H9 (cell line): ENCODE measurements at regions not wholly inside any gene's neighbourhood (a gene's known extent, or its start where the extent isn't known, plus 50 kb on each side); places are given as distances from the start of the nearest gene placed in this dataset.

Source experiments
- DNase-seq: peaks from one replicate; pipeline ENCODE4 v3.0.0-alpha.2; 2017
- H2AFZ ChIP-seq: one replicate; pipeline ENCODE4 v1.6.1; 2013; ENCODE audit warnings: mild to moderate bottlenecking, low read length, control low read depth, moderate library complexity
- H2AK5ac ChIP-seq: 2 replicates; pipeline ENCODE4 v1.6.1; 2013; ENCODE audit warnings: low read length, control low read depth, mixed read lengths; ENCODE audit not compliant: insufficient read length
- H2BK120ac ChIP-seq: one replicate; pipeline ENCODE4 v1.6.1; 2013; ENCODE audit warnings: low read depth, mild to moderate bottlenecking, low read length, control low read depth, inconsistent platforms; ENCODE audit not compliant: poor library complexity, severe bottlenecking
- H2BK12ac ChIP-seq: 2 replicates; pipeline ENCODE4 v1.6.1; 2013; ENCODE audit warnings: low read length, control low read depth, mixed read lengths, low read depth; ENCODE audit not compliant: insufficient read length
- H2BK15ac ChIP-seq: 2 replicates; pipeline ENCODE4 v1.6.1; 2013; ENCODE audit warnings: low read depth, low read length, control low read depth
- H2BK20ac ChIP-seq: one replicate; pipeline ENCODE4 v1.6.1; 2013; ENCODE audit warnings: low read depth, mild to moderate bottlenecking, low read length, control low read depth, inconsistent platforms; ENCODE audit not compliant: poor library complexity, severe bottlenecking
- H2BK5ac ChIP-seq: 2 replicates; pipeline ENCODE4 v1.6.1; 2013; ENCODE audit warnings: low read length, control low read depth, mixed read lengths; ENCODE audit not compliant: insufficient read length
- H3K14ac ChIP-seq: 2 replicates; pipeline ENCODE4 v1.6.1; 2013; ENCODE audit warnings: low read length, control low read depth; ENCODE audit not compliant: insufficient read depth
- H3K18ac ChIP-seq: 2 replicates; pipeline ENCODE4 v1.6.1; 2013; ENCODE audit warnings: low read depth, mild to moderate bottlenecking, mixed read lengths, low read length, control low read depth; ENCODE audit not compliant: insufficient read length
- H3K23ac ChIP-seq: 2 replicates; pipeline ENCODE4 v1.6.1; 2013; ENCODE audit warnings: low read length, control low read depth, mixed read lengths, low read depth; ENCODE audit not compliant: insufficient read length
- H3K23me2 ChIP-seq: 2 replicates; pipeline ENCODE4 v1.6.1; 2013; ENCODE audit warnings: low read depth, mild to moderate bottlenecking, mixed read lengths, low read length, control low read depth; ENCODE audit not compliant: insufficient read length, poor library complexity, severe bottlenecking
- H3K27ac ChIP-seq: 2 replicates; pipeline ENCODE4 v1.5.1; 2013; ENCODE audit warnings: low read length, control low read depth, mixed read lengths, low read depth; ENCODE audit not compliant: insufficient read length
- H3K27me3 ChIP-seq: 2 replicates; pipeline ENCODE4 v1.6.1; 2013; ENCODE audit warnings: low read length, control low read depth, inconsistent platforms; ENCODE audit not compliant: insufficient read depth
- H3K4ac ChIP-seq: 2 replicates; pipeline ENCODE4 v1.6.1; 2013; ENCODE audit warnings: low read depth, mild to moderate bottlenecking, control low read depth, inconsistent platforms, low read length, moderate library complexity
- H3K4me1 ChIP-seq: 2 replicates; pipeline ENCODE4 v1.6.1; 2013; ENCODE audit warnings: low read length, control low read depth, inconsistent platforms; ENCODE audit not compliant: insufficient read depth
- H3K4me2 ChIP-seq: 2 replicates; pipeline ENCODE4 v1.6.1; 2013; ENCODE audit warnings: low read length, control low read depth, mixed read lengths; ENCODE audit not compliant: insufficient read length, insufficient read depth
- H3K56ac ChIP-seq: 2 replicates; pipeline ENCODE4 v1.6.1; 2013; ENCODE audit warnings: low read depth, mild to moderate bottlenecking, mixed read lengths, low read length, control low read depth; ENCODE audit not compliant: insufficient read length
- H3K79me1 ChIP-seq: 2 replicates; pipeline ENCODE4 v1.6.1; 2013; ENCODE audit warnings: low read depth, mild to moderate bottlenecking, moderate library complexity, low read length, control low read depth, inconsistent platforms; ENCODE audit not compliant: insufficient read depth, poor library complexity, severe bottlenecking
- H3K79me2 ChIP-seq: 2 replicates; pipeline ENCODE4 v1.6.1; 2013; ENCODE audit warnings: low read length, control low read depth, inconsistent platforms; ENCODE audit not compliant: insufficient read depth
- H3K9ac ChIP-seq: 2 replicates; pipeline ENCODE4 v1.6.1; 2013; ENCODE audit warnings: low read length, control low read depth, mixed read lengths; ENCODE audit not compliant: insufficient read length; ENCODE audit errors: extremely low read depth
- H3K9me3 ChIP-seq: one replicate; pipeline ENCODE4 v1.6.1; 2013; ENCODE audit warnings: low read depth, low read length, inconsistent platforms; ENCODE audit not compliant: control insufficient read depth
- H3T11ph ChIP-seq: one replicate; pipeline ENCODE4 v1.6.1; 2013; ENCODE audit warnings: mild to moderate bottlenecking, low read length, control low read depth, inconsistent platforms
- H4K20me1 ChIP-seq: one replicate; pipeline ENCODE4 v1.6.1; 2013; ENCODE audit not compliant: control insufficient read depth, insufficient read length, insufficient read depth
- H4K5ac ChIP-seq: 2 replicates; pipeline ENCODE4 v1.6.1; 2013; ENCODE audit warnings: low read depth, mild to moderate bottlenecking, mixed read lengths, low read length, control low read depth; ENCODE audit not compliant: insufficient read length
- H4K8ac ChIP-seq: replicated peaks from 2 replicates; pipeline ENCODE4 v1.6.1; 2013; ENCODE audit warnings: low read length, control low read depth, mixed read lengths, low read depth; ENCODE audit not compliant: insufficient read length
- H4K91ac ChIP-seq: 2 replicates; pipeline ENCODE4 v1.6.1; 2013; ENCODE audit warnings: low read depth, mild to moderate bottlenecking, moderate library complexity, mixed read lengths, low read length, control low read depth; ENCODE audit not compliant: insufficient read length
- H3K27ac Mint-ChIP-seq, 3 experiments: 2 replicates in 2 of 3; 3 replicates in 1 of 3; pipeline ENCODE4 v1.8.0; 2020 to 2021; ENCODE audit warnings: mixed read lengths in 3 of 3, mild to moderate bottlenecking in 1 of 3, moderate library complexity in 1 of 3
- H3K27me3 Mint-ChIP-seq: 2 replicates; pipeline ENCODE4 v1.8.0; 2021; ENCODE audit warnings: low read depth, mild to moderate bottlenecking, moderate library complexity, mixed read lengths
- H3K36me3 Mint-ChIP-seq, 3 experiments: 2 replicates in 2 of 3; 3 replicates in 1 of 3; pipeline ENCODE4 v1.8.0; 2020 to 2021; ENCODE audit warnings: low read depth in 3 of 3, mixed read lengths in 3 of 3; ENCODE audit not compliant: insufficient read depth in 1 of 3
- H3K4me1 Mint-ChIP-seq, 2 experiments: 2 replicates each; pipeline ENCODE4 v1.8.0; 2020; ENCODE audit warnings: mixed read lengths in 2 of 2
- H3K4me3 Mint-ChIP-seq, 2 experiments: 2 replicates in 1 of 2; 3 replicates in 1 of 2; pipeline ENCODE4 v1.8.0; 2020 to 2021; ENCODE audit warnings: mild to moderate bottlenecking in 2 of 2, mixed read lengths in 2 of 2, moderate library complexity in 1 of 2
- H3K9me3 Mint-ChIP-seq, 2 experiments: 2 replicates in 1 of 2; 3 replicates in 1 of 2; pipeline ENCODE4 v1.8.0; 2020; ENCODE audit warnings: mild to moderate bottlenecking in 2 of 2, mixed read lengths in 2 of 2, moderate library complexity in 1 of 2
- TF ChIP-seq, protein P1 (sequence below): fragments of 200-600 bp; sonication (generic); conservative IDR thresholded peaks from 3 replicates; pipeline ENCODE4 v1.8.0; 2021; ENCODE audit warnings: antibody characterized with exemption, mild to moderate bottlenecking

DNA sequence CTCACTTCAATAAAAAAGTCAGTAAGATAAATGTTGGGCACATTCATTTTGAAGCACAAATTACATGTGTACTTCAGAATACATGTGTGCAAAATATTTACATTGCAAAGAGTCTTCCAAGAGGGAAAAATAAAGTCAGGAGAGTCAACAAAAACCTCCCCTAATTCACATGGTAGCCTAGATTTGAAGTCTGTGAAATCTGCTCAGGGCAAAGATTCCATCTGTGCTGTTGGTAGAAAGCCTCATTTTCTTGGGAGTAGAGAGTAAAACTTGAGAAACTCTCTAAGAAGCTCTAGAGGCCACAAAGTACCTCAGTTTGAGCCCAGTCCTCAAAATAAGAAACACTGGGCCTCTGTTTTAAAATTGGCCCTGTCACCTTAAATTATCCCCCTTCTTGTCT, 303.4 kb downstream of the RAB28 start:
- Mint-ChIP-seq H3K4me3 (no peak overlapping the region), H3K36me3 (no peaks in the 10 kb centered on the region), H3K27ac (no peak overlapping the region), H3K4me1 (peaks cover 0 to 2% of the 10 kb centered on the region in 2 experiments; a peak in 1 of 4 replicates), H3K27me3 (no peaks in the 10 kb centered on the region), H3K9me3 (no peaks in the 10 kb centered on the region)
- TF ChIP-seq, protein P1, sequence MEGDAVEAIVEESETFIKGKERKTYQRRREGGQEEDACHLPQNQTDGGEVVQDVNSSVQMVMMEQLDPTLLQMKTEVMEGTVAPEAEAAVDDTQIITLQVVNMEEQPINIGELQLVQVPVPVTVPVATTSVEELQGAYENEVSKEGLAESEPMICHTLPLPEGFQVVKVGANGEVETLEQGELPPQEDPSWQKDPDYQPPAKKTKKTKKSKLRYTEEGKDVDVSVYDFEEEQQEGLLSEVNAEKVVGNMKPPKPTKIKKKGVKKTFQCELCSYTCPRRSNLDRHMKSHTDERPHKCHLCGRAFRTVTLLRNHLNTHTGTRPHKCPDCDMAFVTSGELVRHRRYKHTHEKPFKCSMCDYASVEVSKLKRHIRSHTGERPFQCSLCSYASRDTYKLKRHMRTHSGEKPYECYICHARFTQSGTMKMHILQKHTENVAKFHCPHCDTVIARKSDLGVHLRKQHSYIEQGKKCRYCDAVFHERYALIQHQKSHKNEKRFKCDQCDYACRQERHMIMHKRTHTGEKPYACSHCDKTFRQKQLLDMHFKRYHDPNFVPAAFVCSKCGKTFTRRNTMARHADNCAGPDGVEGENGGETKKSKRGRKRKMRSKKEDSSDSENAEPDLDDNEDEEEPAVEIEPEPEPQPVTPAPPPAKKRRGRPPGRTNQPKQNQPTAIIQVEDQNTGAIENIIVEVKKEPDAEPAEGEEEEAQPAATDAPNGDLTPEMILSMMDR, result no peak
- H2AFZ ChIP-seq, result no peak overlapping the region
- H3K4ac ChIP-seq, result no peak overlapping the region
- no peaks in the 10 kb centered on the region for H3K23me2 ChIP-seq
- no peak overlapping the region for H2AK5ac ChIP-seq
- H3K79me1 ChIP-seq, result no peaks in the 10 kb centered on the region
- no peak overlapping the region for H3K27ac ChIP-seq
- H4K8ac ChIP-seq, result no peak overlapping the region
- H3K4me1 ChIP-seq, result no peaks in the 10 kb centered on the region
- no peaks in the 10 kb centered on the region for H3K27me3 ChIP-seq
- no peak overlapping the region for H3K4me2 ChIP-seq
- no peak overlapping the region for H2BK120ac ChIP-seq
- no peaks in the 10 kb centered on the region for H4K20me1 ChIP-seq
- H3K9me3 ChIP-seq, result no peaks in the 10 kb centered on the region
- H3T11ph ChIP-seq, result no peak overlapping the region
- no peak overlapping the region for H3K56ac ChIP-seq
- H2BK20ac ChIP-seq, result no peak overlapping the region
- no peaks in the 10 kb centered on the region for H3K79me2 ChIP-seq
- H3K14ac ChIP-seq, result no peak overlapping the region
- H3K9ac ChIP-seq, result no peak overlapping the region
- H2BK12ac ChIP-seq, result no peak overlapping the region
- no peak overlapping the region for H2BK5ac ChIP-seq
- no peak overlapping the region for H4K5ac ChIP-seq
- H3K18ac ChIP-seq, result no peak overlapping the region
- no peak overlapping the region for H2BK15ac ChIP-seq
- DNase-seq, result no peak
- H4K91ac ChIP-seq, result no peak overlapping the region
- H3K23ac ChIP-seq, result no peak overlapping the region
